Stimulated activated effector memory CD8-positive, alpha-beta T cell treated with anti-CD3 and anti-CD28 coated beads, Interleukin-12 subunit alpha, Interleukin-12 subunit beta, amount 100 ng/mL, for 72 hours (primary cell): ENCODE measurements at regions not wholly inside any gene's neighbourhood (a gene's known extent, or its start where the extent isn't known, plus 50 kb on each side); places are given as distances from the start of the nearest gene placed in this dataset.
A peak's percentile ranks its signal among the peaks of the same experiment; 100 is the strongest.
"Not testable (repeated sequence)": the region's sequence is repeated elsewhere in the genome, so short reads cannot be mapped to it uniquely, and the experiment has no call there.

ENCODE experiments used
- ATAC-seq: fragments of 150-1000 bp; cut with Tn5 transposase; 2 replicates; pipeline ENCODE4 v1.10.0; 2021
- DNase-seq, 2 donors: peaks; one replicate each; pipeline ENCODE4 v3.0.0; 2021 to 2022; ENCODE audit warnings: low spot score in 2 of 2
- H3K27ac Mint-ChIP-seq: one replicate; pipeline ENCODE4 v1.8.0; 2022; ENCODE audit warnings: mild to moderate bottlenecking, mixed read lengths
- H3K36me3 Mint-ChIP-seq: one replicate; pipeline ENCODE4 v1.8.0; 2022; ENCODE audit warnings: mild to moderate bottlenecking, mixed read lengths
- H3K4me1 Mint-ChIP-seq: one replicate; pipeline ENCODE4 v1.8.0; 2022; ENCODE audit warnings: mixed read lengths
- H3K4me3 Mint-ChIP-seq: one replicate; pipeline ENCODE4 v1.8.0; 2022; ENCODE audit warnings: mild to moderate bottlenecking, mixed read lengths
- H3K9me3 Mint-ChIP-seq: one replicate; pipeline ENCODE4 v1.8.0; 2022; ENCODE audit warnings: mixed read lengths

DNA sequence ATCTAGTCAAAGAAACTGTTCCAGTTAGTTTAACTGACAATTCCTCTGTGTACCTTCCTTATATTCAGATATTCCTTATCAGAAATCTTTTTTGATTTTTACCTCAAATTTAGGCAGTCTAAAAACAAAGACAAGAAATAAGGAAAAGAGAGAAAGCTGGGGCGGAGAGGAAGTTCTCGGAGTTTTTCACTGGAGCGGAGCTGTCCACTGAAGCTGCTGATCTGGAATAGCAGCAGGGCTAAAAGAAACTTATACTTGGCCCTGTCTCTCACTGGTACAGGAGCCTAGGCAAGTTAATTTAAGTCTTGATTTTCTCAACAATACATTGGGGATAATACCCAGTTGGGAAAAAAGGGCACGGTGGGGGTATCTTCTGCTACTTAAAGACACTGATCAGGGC, 59.2 kb upstream of the CYP2D6 start:
- Mint-ChIP-seq H3K27ac (no peak overlapping the region), H3K4me1 (peaks cover 67% of the 10 kb centered on the region), H3K9me3 (no peaks in the 10 kb centered on the region), H3K4me3 (no peak overlapping the region), H3K36me3 (no peaks in the 10 kb centered on the region)
- ATAC-seq = no peak
- DNase-seq = no peak

DNA sequence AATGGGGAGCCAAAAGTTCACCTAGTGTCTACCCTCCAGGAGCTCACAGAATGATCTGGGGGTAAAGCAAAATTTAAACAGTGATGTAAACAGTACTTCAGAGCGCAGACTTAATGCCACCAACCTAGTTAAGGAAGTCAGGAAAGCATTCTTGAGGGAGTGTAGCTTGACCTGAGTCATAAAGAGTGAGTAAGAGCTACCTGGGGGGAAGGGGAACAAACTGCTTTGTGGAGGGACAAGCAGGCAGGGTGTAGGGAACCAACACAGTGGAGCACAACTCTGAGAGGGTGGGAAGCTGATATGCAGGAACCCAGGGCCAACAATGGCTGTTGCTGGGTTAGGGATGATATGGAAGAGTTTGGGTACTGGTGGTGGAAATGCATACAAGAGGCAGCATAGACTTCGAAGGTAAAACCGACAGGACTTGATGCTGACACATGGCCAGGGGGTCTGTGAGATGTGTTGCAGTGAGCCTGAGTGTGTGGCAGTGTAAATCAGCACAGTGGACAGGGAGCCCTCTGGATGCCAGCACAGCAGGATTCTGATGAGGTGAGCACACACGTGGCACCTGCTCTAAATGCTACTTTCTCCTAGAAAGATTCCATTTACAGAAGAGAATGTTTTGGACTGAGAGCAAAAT, 58.3 kb upstream of the CYP2D6 start:
- Mint-ChIP-seq H3K4me1 (peaks cover 64% of the 10 kb centered on the region), H3K4me3 (no peak overlapping the region), H3K9me3 (no peaks in the 10 kb centered on the region), H3K36me3 (peaks cover under 1% of the 10 kb centered on the region), H3K27ac (peak overlapping the region; percentile 11)
- ATAC-seq (no peak), DNase-seq (no peak)

DNA sequence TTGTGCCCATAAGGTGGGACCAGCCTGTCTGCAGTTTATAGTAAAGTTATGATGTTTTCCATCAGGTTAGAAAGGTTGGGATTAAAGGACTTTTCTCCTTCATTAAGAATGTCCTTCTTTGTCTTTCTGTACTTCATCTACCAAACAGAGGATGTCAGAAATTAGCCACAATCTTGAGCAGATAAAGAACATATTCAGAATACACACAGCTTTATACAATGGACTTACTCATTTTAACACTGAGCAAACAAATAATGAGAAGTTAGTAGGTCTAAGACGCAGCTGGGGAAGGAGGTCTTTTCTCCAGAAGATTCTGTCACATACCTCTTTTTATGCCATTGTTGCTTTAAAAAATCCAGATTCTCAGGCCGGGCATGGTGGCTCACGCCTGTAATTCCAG, 57.0 kb upstream of the CYP2D6 start:
- Mint-ChIP-seq H3K4me3 (no peak overlapping the region), H3K36me3 (peaks cover 6% of the 10 kb centered on the region), H3K27ac (no peak overlapping the region), H3K4me1 (peaks cover 65% of the 10 kb centered on the region), H3K9me3 (no peaks in the 10 kb centered on the region)
- DNase-seq (no peak), ATAC-seq (no peak)

DNA sequence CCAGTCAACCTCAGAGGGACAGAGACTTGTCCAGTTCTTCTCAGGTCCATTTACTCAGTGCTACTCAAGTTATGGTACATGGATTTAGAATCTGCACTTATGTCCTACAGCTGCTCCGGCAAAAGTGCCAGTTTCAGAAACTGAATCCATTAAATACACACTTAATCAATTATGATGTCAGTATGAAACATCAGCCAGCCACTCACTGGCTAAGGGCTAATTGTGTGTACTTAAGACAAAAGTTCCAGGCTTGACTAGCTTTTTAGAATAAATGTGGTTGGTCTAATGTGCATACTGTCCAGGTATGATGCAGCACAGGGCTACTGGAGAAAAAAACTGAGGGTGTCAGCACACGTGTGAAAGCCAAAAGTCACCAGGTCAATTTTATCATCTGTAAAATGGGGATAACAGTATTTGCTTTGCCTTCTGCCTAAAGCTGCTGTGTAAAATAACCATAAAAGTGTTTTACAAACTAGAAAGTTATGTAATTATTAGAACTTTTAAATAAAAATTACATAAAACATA, 55.4 kb upstream of the CYP2D6 start:
- Mint-ChIP-seq H3K27ac (no peak overlapping the region), H3K4me1 (peaks cover 68% of the 10 kb centered on the region), H3K36me3 (peaks cover 6% of the 10 kb centered on the region)

DNA sequence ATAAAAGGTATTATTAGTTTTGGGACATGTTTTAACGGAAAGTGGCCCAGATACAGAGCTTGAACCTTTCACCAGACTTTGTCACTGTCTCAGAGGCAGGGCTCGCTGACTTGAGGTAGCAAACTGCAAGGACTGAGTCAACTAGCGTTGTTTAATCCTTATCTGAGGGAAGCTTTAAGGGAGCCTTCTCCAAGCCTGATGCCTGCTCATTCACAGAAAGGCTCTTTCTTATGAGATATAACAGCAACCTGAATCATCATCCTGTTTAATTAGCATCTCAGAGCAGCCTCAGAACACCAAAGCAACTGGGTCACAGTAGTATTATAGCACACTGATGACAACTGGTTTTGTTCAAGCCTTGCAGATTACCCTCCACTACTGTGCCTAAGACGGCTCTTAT, 54.2 kb upstream of the CYP2D6 start:
- Mint-ChIP-seq H3K9me3 (no peaks in the 10 kb centered on the region), H3K36me3 (peaks cover 6% of the 10 kb centered on the region), H3K4me1 (peaks cover 79% of the 10 kb centered on the region), H3K4me3 (no peak overlapping the region), H3K27ac (no peak overlapping the region)
- ATAC-seq (peak; percentile 70), DNase-seq (no peak)

More for the DNA sequence above, 55.4 kb upstream of the CYP2D6 start:
- Mint-ChIP-seq H3K9me3 (no peaks in the 10 kb centered on the region), H3K4me3 (no peak overlapping the region)
- ATAC-seq (no peak), DNase-seq (no peak)

DNA sequence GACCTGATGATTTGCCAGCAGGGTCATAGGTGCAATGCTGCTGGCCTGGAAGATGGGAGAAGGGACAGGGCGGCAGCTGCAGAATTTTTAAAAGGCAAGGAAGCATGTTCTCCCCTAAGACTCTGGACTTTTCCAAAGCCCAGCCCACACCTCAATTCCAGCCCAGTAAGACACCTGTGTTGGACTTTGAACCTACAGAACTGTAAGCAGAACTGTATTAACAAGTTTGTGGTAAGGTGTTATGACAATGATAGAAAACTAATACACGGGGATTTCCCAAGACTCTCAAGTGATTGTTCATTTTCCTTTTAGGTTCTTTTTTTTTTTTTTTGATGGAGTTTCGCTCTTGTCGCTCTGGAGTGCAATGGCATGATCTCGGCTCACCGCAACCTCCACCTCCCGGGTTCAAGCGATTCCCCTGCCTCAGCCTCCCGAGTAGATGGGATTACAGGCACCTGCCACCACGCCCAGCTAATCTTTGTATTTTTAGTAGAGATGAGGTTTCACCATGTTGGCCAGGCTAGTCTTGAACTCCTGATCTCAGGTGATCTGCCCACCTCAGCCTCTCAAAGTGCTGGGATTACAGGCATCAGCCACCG, 53.0 kb upstream of the CYP2D6 start:
- H3K4me1 Mint-ChIP-seq = peaks cover 83% of the 10 kb centered on the region
- ATAC-seq = peak; percentile 69
- H3K27ac Mint-ChIP-seq = peak overlapping the region; percentile 80
- H3K36me3 Mint-ChIP-seq = peaks cover 18% of the 10 kb centered on the region
- not testable (repeated sequence) for DNase-seq, H3K9me3 Mint-ChIP-seq
- peak overlapping the region; percentile 33 for H3K4me3 Mint-ChIP-seq

DNA sequence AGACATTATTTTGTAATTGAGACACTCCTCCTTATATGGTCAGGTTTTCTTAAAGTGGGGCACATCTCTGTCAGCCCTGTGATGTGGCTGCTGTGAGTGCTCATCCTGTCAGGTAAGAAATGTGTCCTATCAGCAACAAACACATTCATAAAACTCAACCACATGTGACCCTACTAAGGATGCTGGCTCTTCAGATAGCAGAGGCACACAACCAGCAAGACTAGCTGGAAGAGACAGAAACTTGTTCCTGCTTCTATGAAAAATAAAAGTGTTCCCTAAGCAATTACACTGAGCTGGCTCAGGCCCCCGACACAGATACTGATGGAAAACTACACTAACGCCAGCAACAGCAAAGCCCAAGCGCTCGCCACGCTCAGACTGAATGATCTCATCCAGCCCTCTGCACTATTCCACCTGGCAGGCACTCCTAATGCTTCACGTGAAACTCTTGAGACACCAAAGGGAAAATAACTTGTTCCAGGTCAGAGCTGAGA, 49.8 kb upstream of the CYP2D6 start:
- peak; percentile 90 for ATAC-seq
- H3K4me1 Mint-ChIP-seq = peaks cover 81% of the 10 kb centered on the region
- peak overlapping the region; percentile 83 for H3K27ac Mint-ChIP-seq
- peaks cover 43% of the 10 kb centered on the region for H3K36me3 Mint-ChIP-seq
- no peak for DNase-seq
- peak overlapping the region; percentile 36 for H3K4me3 Mint-ChIP-seq
- no peaks in the 10 kb centered on the region for H3K9me3 Mint-ChIP-seq
